ENCODE measurements at regions not wholly inside any gene's neighbourhood (a gene's known extent, or its start where the extent isn't known, plus 50 kb on each side); places are given as distances from the start of the nearest gene placed in this dataset.

- TF ChIP-seq CTCF (IDR thresholded peaks at IDR 0.05; ENCODE audit: low read length) (no peak), EZH2 (IDR thresholded peaks at IDR 0.05; ENCODE audit: borderline replicate concordance, low read length) (no peak)
These were observed 1119.8 kb downstream of the RPIA start for GRCh38 chr2:89811295-89811694.
